ENCODE measurements at regions not wholly inside any gene's neighbourhood (a gene's known extent, or its start where the extent isn't known, plus 50 kb on each side); places are given as distances from the start of the nearest gene placed in this dataset.
"Not testable (repeated sequence)": the region's sequence is repeated elsewhere in the genome, so short reads cannot be mapped to it uniquely, and the experiment has no call there.

DNA sequence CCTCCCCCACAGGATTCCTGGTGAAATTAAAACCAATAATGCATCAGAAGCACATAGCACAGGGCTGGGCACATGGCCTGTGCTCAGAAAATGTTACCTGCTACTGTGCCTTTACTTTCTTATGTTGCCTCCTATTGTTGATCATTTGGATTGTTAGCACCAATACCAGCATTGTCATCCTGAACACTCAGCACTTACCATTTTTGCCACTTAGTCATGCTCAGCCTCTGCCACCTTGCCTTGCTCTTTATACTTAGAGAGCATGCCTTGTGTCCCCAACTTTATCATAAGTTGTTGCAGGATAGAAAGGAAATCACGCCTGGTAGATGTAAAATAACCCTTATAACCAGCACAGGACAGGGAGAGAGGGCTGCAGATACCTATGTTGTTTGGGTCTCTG is 361.0 kb upstream of the RUNX1 start:
- DNase-seq = no peak

DNA sequence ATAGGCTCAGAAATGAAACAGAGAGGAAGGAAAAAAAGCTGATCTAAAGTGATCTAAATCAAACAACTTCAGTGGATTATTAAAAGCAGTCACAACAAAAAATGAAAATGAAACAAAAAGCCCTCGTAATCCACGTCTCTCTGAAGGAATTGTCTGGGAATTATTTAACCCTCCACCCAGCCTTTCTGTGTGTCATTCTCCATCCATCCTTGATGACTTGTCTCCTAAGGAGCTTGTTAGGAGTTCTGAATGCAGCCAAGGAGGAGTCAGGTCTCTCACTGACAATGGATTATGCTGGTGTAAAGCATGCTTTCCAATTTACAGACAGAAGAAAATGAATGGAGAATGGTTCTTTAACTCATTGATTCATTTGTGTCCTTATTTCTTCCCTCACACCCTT is 359.3 kb upstream of the RUNX1 start:
- no peak for DNase-seq

DNA sequence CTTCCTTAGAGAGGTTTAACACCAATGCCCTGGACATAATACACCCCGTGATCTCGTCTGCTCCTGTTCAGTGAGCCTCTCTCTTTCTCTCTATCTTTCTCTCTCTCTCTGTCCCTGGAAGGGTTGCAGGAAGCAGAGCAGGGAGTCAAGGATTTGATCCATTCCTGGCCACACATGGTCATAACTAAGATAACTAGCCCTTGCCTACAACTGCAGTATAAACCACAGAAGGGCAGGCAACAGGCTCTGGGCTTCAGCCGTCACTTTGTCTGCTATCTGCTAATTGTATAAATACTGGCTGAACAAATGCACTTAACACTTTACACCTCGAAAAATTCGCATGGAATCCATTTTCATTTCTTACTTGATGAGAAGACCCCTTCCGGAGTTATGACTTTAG is 357.5 kb upstream of the RUNX1 start:
- DNase-seq = no peak

GRCh38 chr21:35405981-35406380 is 356.9 kb upstream of the RUNX1 start:
- no peak for DNase-seq

DNA sequence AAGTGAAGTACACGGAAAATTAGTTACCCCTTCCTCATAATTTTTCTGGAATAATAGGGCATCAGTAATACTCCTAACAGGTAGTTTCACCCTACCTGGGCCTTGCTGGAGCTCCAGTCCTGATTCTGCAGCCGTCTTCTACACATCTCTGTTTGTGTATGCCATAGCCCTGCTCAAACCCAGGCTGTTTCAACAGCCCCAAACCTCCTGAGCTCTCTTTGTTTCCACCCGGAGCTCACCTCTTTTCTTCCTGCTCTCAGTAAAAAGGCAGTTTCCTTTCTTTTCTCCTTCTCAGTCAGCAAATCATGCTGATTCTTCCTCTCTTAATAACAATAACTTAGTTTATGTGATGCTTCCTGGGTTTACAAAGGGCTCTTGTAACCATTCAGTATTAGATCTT is 355.1 kb upstream of the RUNX1 start:
- no peak for DNase-seq

- no peak for DNase-seq
Observed at GRCh38 chr21:35402061-35402460, 353.0 kb upstream of the RUNX1 start.

- DNase-seq = no peak
Observed at GRCh38 chr21:35401476-35401875, 352.4 kb upstream of the RUNX1 start.

DNA sequence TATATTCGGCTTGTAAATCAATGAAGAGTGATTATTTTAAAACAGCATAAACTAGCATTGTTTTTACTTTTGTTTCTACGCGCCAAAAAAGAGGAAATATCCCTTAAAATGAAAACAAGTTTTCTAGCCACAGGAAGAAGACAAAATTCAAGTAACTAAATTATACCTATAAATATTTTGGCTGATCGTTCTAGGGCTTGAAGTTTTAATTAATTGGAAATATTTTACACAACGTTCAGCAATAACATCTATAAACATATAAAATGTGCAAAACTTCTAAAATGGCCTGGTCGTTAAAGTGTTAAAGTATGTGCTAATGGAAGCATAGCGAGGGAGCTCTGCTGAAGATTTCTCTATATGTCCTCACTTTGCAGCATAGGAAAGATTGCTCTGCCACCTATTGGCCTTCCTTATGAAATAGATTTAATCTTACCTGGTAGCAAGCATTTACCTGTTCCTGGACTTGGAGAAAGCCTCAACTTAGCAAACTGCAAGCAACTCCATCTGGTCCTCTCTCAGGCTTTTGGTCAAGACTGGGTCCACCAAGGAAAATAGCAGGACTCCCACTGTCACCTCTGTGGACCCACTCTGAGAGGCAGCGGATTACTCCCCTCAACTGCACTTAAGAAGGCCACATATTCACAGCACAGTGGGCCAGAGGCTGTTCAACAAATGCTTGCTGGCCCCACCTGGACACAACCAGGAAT is 351.3 kb upstream of the RUNX1 start:
- DNase-seq = no peak

DNA sequence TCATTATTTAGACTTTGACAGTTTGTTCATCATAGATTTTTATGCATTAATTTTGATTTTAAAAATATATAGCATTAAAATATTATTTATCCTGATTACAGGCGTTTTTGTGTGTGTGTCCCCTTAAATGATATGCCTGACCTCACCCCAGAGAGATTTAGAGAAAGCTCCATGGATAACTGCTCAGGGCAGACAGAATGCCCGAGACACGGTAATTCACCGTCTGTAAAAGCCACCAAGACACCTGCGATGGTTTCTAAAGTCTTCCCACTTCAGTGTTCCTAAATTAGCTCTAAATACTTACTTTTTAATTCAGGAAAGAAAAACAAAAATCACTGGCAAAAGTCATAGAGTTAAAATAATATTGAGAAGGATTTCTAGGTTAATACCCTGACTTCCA is 350.6 kb upstream of the RUNX1 start:
- no peak for DNase-seq

DNA sequence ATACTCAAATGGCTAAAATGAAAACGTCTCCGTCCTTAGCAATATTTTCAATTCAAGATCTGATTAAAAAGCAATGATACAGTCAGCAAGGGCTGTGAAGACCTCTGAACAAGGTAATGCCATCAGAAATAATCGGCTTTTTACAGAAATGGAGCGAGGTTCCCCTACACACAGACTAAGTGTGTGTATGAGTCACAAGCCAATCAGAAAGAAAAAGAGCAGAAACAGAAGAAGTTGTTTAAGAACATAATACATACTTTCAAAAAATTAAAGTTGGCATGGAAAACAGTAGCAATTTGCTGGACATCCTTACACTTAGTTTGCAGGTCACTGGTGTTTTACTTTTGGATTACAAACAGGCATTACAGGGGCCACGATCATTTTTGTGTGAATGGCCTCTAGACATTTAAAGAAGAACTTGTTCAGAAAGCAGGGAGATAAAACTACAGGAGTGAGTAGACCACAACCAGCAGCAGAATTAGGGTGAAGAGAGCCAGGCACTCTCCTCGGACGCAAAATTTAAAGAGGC is 350.0 kb upstream of the RUNX1 start:
- no peak for DNase-seq

GRCh38 chr21:35398346-35398982 is 349.4 kb upstream of the RUNX1 start:
- no peak for DNase-seq

DNA sequence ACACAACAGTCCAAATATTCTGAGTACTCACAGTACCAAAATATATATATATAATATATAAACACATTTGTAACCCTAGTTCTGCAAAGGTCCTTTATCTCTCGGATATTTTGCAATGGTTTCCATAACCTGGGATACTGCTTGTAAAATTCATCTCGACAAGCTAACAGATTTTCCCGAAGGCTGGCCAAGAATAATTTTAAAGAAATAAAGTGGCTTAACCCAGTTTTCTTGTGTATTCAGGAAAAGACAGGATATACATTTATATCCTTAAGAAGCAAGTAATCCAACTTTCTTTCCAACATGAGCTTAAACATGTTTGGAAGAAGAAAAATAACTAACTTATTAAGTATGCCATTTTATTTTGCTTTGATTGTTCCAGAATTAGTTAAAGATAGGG is 348.7 kb upstream of the RUNX1 start:
- DNase-seq = no peak

GRCh38 chr21:35396655-35397054 is 347.6 kb upstream of the RUNX1 start:
- DNase-seq = no peak

GRCh38 chr21:35395728-35396127 is 346.6 kb upstream of the RUNX1 start:
- DNase-seq = no peak

- no peak for DNase-seq
Observed at GRCh38 chr21:35394634-35395369, 345.7 kb upstream of the RUNX1 start.

DNA sequence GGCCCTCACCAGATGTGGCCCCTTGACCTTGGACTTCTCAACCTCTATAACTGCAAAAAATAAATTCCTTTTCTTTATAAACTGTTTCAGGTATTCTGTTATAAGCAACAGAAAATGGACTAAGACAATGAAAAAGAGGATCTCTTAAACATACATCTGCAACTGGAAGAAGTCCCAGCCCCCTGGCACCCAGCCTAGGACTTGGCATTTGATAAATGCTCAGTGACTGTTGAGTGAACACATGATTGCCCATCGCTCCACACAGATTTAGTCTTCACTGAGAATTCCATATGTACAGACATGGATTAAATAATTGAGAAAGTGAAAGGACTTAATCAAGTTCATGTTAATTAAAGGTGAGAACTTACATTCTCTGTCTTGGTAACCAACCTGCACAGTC is 344.9 kb upstream of the RUNX1 start:
- DNase-seq = no peak

- DNase-seq = no peak
Observed at GRCh38 chr21:35390013-35390776, 341.1 kb upstream of the RUNX1 start.

DNA sequence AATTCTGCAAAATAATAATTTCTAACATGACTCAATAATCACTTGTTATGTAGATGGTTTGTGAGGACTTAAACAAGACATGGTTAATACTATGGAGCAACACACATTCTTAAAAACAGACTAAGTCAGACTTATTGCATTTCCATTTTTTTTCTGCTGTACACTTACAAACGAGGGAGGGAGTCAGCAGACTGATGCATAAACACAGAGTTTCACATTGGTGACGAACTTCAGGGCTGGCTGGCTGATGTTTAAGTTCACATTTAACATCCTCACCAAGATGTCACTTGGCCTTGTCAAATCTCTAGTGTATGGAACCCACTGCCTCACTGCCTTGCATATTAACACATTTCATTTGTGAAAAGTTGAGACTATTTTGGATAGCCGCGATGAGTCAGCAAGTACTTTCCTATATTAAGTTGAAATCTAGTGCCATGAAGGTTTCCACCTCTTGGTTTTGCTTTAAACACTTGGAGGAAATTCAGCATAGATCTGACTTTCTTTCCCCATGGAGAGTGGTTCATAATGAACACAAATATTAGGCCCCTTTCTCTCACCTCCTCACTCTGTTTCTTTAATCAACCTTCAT is 337.5 kb upstream of the RUNX1 start:
- DNase-seq = no peak

GRCh38 chr21:35384375-35384774 is 335.3 kb upstream of the RUNX1 start:
- DNase-seq = no peak

DNA sequence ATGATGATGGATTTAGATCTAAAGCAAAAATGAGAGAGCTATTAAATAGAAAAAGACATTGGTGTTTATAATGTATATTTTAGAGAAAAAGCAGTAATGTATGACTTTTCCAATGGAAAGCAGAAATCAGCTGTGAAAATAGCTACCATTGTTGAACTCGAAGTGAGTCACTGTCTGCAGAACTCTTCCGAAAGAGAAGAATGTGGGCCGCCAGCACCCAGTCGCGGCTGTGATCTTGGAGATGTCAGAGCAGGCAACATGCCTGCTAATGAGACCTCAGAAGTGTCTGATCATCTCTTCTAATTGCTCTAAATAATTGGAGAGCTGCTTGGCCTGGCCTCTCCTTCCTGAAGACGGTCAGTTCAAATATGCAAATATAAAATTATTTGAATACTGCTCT is 333.6 kb upstream of the RUNX1 start:
- no peak for DNase-seq

DNA sequence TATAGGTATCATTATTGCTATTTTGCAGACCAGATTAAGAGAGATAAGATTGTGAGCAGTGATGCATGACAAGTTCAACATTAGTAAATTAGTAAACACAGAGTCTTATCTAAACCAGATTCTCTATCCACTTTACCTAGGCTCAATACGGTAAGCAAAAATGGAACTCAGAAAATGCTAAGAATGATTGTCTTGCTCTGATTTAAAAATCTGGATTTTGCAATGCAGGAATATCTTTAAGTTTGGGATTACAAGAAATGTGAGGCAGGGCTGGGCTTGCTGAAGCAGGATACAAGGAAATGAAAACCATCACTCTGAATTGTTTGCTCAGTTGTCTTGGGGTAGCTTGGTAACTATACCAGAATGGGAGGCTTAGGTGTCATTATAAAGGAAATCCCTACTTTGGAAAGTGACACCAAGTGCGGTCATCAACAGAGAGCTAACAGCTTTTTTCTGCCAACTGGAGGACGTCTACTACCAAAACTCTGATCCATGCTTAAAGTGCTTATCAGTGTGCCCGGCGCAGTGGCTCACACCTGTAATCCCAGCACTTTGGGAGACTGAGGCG is 332.7 kb upstream of the RUNX1 start:
- DNase-seq = no peak

DNA sequence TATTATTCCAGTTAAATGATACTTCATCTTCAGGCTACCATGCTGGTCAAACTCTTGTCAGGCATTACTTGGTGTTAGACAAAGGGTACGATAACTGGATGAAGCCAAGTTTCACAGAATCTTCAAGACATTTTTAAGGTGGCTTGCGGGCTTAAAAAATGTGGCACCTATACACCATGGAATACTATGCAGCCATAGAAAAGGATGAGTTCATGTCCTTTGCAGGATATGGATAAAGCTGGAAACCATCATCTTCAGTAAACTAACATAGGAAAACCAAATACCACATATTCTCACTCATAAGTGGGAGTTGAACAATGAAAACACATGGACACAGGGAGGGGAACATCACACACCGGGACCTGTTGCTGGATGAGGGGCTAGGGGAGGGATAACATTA is 331.2 kb upstream of the RUNX1 start:
- DNase-seq = not testable (repeated sequence)
